Vagina (tissue), 2 donors: ENCODE measurements at regions not wholly inside any gene's neighbourhood (a gene's known extent, or its start where the extent isn't known, plus 50 kb on each side); places are given as distances from the start of the nearest gene placed in this dataset.

Experiments
- DNase-seq, 2 donors: peaks; one replicate each; pipeline ENCODE4 v3.0.0-alpha.2; 2017; ENCODE audit errors: extremely low spot score in 2 of 2
- H3K27ac ChIP-seq: fragments of 200-600 bp; sonication (generic); one replicate; pipeline ENCODE4 v1.5.1; 2019
- H3K27me3 ChIP-seq: fragments of 200-600 bp; sonication (generic); one replicate; pipeline ENCODE4 v1.5.1; 2019
- H3K36me3 ChIP-seq, 2 donors: fragments of 200-600 bp; sonication (generic); one replicate each; pipeline ENCODE4 v1.5.1; 2017 to 2019
- H3K4me1 ChIP-seq: fragments of 200-600 bp; sonication (generic); one replicate; pipeline ENCODE4 v1.5.1; 2019
- H3K4me3 ChIP-seq, 2 donors: fragments of 200-600 bp; sonication (generic); 1 replicate in 1 of 2; 2 replicates in 1 of 2; pipeline ENCODE4 v1.5.1; 2016 to 2019
- H3K9me3 ChIP-seq: fragments of 200-600 bp; sonication (generic); one replicate; pipeline ENCODE4 v1.5.1; 2019
- POLR2A ChIP-seq, 2 donors: fragments of 450-650 bp; IDR thresholded peaks; one replicate each; pipeline ENCODE4 v1.6.1; 2017; ENCODE audit warnings: antibody characterized with exemption in 2 of 2, mild to moderate bottlenecking in 2 of 2, moderate library complexity in 2 of 2
- POLR2AphosphoS5 ChIP-seq, 2 donors: sonication (generic); formaldehyde crosslinking; IDR thresholded peaks; one replicate each; pipeline ENCODE4 v1.9.0; 2017; ENCODE audit warnings: antibody characterized with exemption in 2 of 2, mild to moderate bottlenecking in 2 of 2, low read depth in 1 of 2; ENCODE audit not compliant: insufficient read depth in 1 of 2
- intact Hi-C: fragments of 100-400 bp; cut with DNase I; formaldehyde crosslinking; loops from one replicate; pipeline ENCODE4 v1.15.1; 2023
- TF ChIP-seq, protein P1 (sequence below), 3 experiments: fragments of 450-650 bp in 2 of 3; fragments of 200-600 bp in 1 of 3; sonication (generic) in 1 of 3; IDR thresholded peaks; one replicate each; pipeline ENCODE4 v1.5.1; 2017 to 2019; ENCODE audit warnings: antibody characterized with exemption in 3 of 3, mild to moderate bottlenecking in 2 of 3, moderate library complexity in 2 of 3

DNA sequence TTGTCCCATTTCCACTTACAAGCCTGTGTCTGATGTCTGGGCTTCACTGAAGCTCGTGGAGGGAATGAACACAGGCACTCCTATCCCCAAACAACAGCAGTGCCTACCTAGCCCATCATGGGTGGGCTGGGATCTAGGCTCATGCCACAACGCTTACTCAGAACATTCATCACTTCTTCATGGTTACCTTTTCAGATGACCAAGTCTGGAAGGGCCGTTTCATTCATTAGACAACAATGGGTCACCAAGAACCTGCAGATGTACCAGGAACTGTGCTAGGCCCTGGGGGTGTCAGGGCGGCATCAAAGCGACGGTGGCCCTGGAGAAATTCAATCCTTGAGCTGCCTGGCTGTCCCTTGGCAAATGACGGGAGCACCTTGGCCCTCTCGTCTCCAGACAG, 64.9 kb upstream of the FZD10 start:
- DNase-seq, result no peak
- H3K27ac ChIP-seq, result no peak overlapping the region
- no peaks in the 10 kb centered on the region for H3K9me3 ChIP-seq
- no peaks in the 10 kb centered on the region for H3K4me1 ChIP-seq
- H3K4me3 ChIP-seq, result no peak overlapping the region
- intact Hi-C loops, result no loop called here
- no peaks in the 10 kb centered on the region for H3K36me3 ChIP-seq
- H3K27me3 ChIP-seq, result no peaks in the 10 kb centered on the region
- TF ChIP-seq POLR2AphosphoS5 (IDR thresholded peaks at IDR 0.05; ENCODE audit: insufficient read depth in 1 of 2, low read depth in 1 of 2), result no peak
- TF ChIP-seq POLR2A (IDR thresholded peaks at IDR 0.05), result no peak
- TF ChIP-seq, protein P1, sequence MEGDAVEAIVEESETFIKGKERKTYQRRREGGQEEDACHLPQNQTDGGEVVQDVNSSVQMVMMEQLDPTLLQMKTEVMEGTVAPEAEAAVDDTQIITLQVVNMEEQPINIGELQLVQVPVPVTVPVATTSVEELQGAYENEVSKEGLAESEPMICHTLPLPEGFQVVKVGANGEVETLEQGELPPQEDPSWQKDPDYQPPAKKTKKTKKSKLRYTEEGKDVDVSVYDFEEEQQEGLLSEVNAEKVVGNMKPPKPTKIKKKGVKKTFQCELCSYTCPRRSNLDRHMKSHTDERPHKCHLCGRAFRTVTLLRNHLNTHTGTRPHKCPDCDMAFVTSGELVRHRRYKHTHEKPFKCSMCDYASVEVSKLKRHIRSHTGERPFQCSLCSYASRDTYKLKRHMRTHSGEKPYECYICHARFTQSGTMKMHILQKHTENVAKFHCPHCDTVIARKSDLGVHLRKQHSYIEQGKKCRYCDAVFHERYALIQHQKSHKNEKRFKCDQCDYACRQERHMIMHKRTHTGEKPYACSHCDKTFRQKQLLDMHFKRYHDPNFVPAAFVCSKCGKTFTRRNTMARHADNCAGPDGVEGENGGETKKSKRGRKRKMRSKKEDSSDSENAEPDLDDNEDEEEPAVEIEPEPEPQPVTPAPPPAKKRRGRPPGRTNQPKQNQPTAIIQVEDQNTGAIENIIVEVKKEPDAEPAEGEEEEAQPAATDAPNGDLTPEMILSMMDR (IDR thresholded peaks at IDR 0.05), result no peak

DNA sequence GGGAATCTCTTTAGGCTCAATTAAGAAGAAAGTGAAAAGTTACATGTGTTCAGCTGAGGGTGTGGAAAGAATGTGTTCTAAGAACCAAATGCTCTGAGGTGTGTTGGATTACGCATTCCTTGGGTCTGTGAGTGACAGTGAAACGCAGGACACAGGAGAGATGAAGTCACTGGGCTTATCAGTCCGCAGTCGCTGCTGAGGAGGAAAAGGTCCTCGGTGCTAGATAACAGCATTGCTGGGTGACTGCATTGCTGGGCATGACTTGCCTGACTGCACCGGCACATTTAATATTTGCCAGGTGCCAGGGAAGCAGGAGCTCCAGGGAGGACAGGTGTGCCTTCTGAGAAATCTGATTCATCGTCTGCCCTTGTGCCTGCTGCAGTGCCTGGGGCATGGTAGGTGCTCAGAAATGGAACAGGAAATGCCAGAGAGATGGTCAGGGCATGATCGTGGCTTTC, 64.4 kb upstream of the FZD10 start:
- no peaks in the 10 kb centered on the region for H3K27me3 ChIP-seq
- no peaks in the 10 kb centered on the region for H3K9me3 ChIP-seq
- intact Hi-C loops, result no loop called here
- no peak overlapping the region for H3K27ac ChIP-seq
- no peaks in the 10 kb centered on the region for H3K4me1 ChIP-seq
- DNase-seq, result no peak
- no peaks in the 10 kb centered on the region for H3K36me3 ChIP-seq
- TF ChIP-seq POLR2AphosphoS5 (IDR thresholded peaks at IDR 0.05; ENCODE audit: insufficient read depth in 1 of 2, low read depth in 1 of 2), result peak; percentile 26 to 68
- TF ChIP-seq, protein P1 (IDR thresholded peaks at IDR 0.05), result no peak
- TF ChIP-seq POLR2A (IDR thresholded peaks at IDR 0.05), result no peak
- H3K4me3 ChIP-seq, result no peak overlapping the region

DNA sequence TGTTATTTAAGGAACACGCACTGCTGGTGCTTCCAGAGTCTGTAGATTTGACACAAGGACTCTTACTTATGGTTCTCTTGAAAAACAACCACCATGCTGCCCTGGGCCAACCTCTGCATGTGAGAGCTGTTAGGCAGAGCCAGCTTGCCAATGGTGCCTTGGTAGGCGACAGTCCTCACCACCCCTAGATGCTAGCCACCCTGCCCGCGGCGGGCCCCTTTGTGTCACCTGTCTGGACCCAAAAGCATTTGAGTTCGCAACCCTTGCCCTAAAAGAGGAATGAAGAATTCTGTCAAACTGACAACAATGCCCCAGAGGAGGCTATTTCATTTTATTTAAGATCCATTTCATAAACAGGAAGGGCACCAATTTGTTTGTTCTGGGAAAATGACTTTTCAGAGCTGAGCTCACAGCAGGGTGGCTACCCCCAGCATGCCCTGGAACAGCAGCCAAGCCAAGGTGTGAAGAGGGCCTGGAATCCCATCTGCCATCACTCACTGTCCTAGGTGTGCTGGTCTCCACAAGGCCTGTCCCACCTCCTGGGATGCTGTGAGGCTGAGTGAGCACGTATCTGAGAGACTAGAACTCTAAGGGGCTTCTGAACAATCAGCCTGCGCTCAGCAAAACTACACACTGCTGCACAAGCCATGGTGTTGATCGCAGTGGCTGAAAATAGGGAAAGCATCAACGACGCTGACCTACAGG, 63.8 kb upstream of the FZD10 start:
- TF ChIP-seq, protein P1 (IDR thresholded peaks at IDR 0.05), result no peak
- TF ChIP-seq POLR2A (IDR thresholded peaks at IDR 0.05) (no peak), POLR2AphosphoS5 (IDR thresholded peaks at IDR 0.05; ENCODE audit: insufficient read depth in 1 of 2, low read depth in 1 of 2) (no peak)
- Histone ChIP-seq H3K4me1 (no peaks in the 10 kb centered on the region), H3K36me3 (no peaks in the 10 kb centered on the region), H3K27me3 (no peaks in the 10 kb centered on the region), H3K27ac (no peak overlapping the region), H3K4me3 (no peak overlapping the region), H3K9me3 (no peaks in the 10 kb centered on the region)
- intact Hi-C loops, result no loop called here
- no peak for DNase-seq

DNA sequence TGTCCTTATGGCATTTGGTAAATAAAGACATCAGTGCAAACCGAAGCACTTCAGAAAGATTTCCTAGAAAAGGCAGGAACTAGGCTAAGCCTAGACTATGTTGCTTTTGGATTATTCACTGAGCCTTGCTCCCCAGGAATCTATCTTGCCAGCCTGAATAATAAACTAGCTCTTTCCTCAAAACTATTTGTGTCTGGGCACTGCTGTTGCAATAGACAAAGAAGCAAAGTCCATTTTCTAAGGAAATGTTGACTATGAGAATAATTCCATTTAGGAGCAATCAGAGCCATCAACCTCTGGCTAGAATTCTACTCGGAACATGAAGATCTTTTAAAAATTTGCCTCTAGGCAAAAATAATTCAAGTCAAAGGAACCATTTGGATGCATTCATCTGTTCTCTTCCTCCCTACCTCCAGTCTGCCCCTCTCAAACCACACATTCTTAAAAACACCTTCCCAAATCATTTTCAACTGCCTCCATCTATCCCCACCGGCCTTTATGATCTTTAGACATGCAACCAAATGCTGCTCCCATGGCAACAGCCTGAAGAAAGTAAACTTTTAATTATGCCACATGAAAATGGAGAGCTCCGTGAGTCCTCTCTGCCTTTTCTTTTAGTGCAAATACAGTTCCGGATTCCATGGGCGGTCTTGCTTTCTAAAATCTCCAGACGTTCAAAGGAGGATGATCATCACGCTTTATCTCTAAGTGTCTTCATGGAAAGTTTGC, 61.5 kb upstream of the FZD10 start:
- Histone ChIP-seq H3K9me3 (no peaks in the 10 kb centered on the region), H3K36me3 (no peaks in the 10 kb centered on the region), H3K4me3 (no peak overlapping the region), H3K4me1 (peaks cover 10% of the 10 kb centered on the region), H3K27me3 (no peaks in the 10 kb centered on the region), H3K27ac (no peak overlapping the region)
- no peak for DNase-seq
- intact Hi-C loops, result no loop called here
- TF ChIP-seq, protein P1 (IDR thresholded peaks at IDR 0.05), result no peak
- TF ChIP-seq POLR2AphosphoS5 (IDR thresholded peaks at IDR 0.05; ENCODE audit: insufficient read depth in 1 of 2, low read depth in 1 of 2) (no peak), POLR2A (IDR thresholded peaks at IDR 0.05) (no peak)

DNA sequence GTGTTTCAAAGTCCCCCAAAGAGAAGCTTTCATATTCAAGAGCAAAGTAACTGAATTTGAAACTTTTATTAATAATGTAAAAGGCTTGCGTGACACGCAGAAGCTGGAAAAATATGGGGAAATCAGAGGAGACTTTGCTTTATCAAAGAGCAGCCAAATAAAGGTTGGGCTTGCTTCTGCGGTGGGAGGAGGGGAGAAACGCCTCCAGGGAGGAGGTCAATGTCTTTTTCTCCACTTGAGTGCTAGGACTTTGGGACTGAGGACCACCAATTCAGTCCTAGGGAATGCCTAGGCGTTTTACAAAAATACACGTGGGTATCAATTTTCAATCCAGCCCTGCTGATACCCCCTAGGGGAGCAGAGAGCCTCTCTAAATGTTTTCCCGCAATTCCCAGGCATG, 60.9 kb upstream of the FZD10 start:
- Histone ChIP-seq H3K4me1 (peaks cover 10% of the 10 kb centered on the region), H3K27ac (no peak overlapping the region), H3K9me3 (no peaks in the 10 kb centered on the region), H3K4me3 (no peak overlapping the region), H3K36me3 (no peaks in the 10 kb centered on the region), H3K27me3 (no peaks in the 10 kb centered on the region)
- TF ChIP-seq, protein P1 (IDR thresholded peaks at IDR 0.05), result no peak
- TF ChIP-seq POLR2A (IDR thresholded peaks at IDR 0.05) (no peak), POLR2AphosphoS5 (IDR thresholded peaks at IDR 0.05; ENCODE audit: insufficient read depth in 1 of 2, low read depth in 1 of 2) (no peak)
- intact Hi-C loops, result no loop called here
- no peak for DNase-seq
